ENCODE measurements at regions not wholly inside any gene's neighbourhood (a gene's known extent, or its start where the extent isn't known, plus 50 kb on each side); places are given as distances from the start of the nearest gene placed in this dataset.
A peak's percentile ranks its signal among the peaks of the same experiment; 100 is the strongest.
"Not testable (repeated sequence)": the region's sequence is repeated elsewhere in the genome, so short reads cannot be mapped to it uniquely, and the experiment has no call there.

- DNase-seq = no peak
Observed at GRCh38 chr13:50729177-50729576, 114.3 kb downstream of the DLEU7 start.

- no peak for DNase-seq
Observed at GRCh38 chr13:50730496-50731351, 112.8 kb downstream of the DLEU7 start.

GRCh38 chr13:50731400-50731799 is 112.1 kb downstream of the DLEU7 start:
- DNase-seq = no peak

GRCh38 chr13:50732712-50733111 is 110.8 kb downstream of the DLEU7 start:
- DNase-seq = no peak

GRCh38 chr13:50733392-50733791 is 110.1 kb downstream of the DLEU7 start:
- DNase-seq = no peak

- DNase-seq = no peak
Observed at GRCh38 chr13:50735071-50735470, 108.4 kb downstream of the DLEU7 start.

GRCh38 chr13:50740052-50740741 is 103.3 kb downstream of the DLEU7 start:
- DNase-seq = no peak

- DNase-seq = no peak
Observed at GRCh38 chr13:50742353-50742752, 101.1 kb downstream of the DLEU7 start.

GRCh38 chr13:50742968-50743367 is 100.5 kb downstream of the DLEU7 start:
- no peak for DNase-seq

GRCh38 chr13:50744116-50744660 is 99.3 kb downstream of the DLEU7 start:
- DNase-seq = no peak

GRCh38 chr13:50745542-50746115 is 97.9 kb downstream of the DLEU7 start:
- no peak for DNase-seq

GRCh38 chr13:50747737-50748350 is 95.6 kb downstream of the DLEU7 start:
- DNase-seq = no peak

GRCh38 chr13:50753221-50753620 is 90.3 kb downstream of the DLEU7 start:
- not testable (repeated sequence) for DNase-seq

- peak; percentile 59 to 63 for DNase-seq
Observed at GRCh38 chr13:50755862-50756685, 87.4 kb downstream of the DLEU7 start.

- DNase-seq = no peak
Observed at GRCh38 chr13:50757008-50757407, 86.5 kb downstream of the DLEU7 start.

GRCh38 chr13:50758796-50759195 is 84.7 kb downstream of the DLEU7 start:
- DNase-seq = no peak

- no peak for DNase-seq
Observed at GRCh38 chr13:50760751-50761150, 82.7 kb downstream of the DLEU7 start.

GRCh38 chr13:50761406-50761805 is 82.1 kb downstream of the DLEU7 start:
- no peak for DNase-seq

- DNase-seq = no peak
Observed at GRCh38 chr13:50762969-50763567, 80.4 kb downstream of the DLEU7 start.

GRCh38 chr13:50766013-50766412 is 77.5 kb downstream of the DLEU7 start:
- DNase-seq = no peak

GRCh38 chr13:50766695-50767094 is 76.8 kb downstream of the DLEU7 start:
- no peak for DNase-seq

- not testable (repeated sequence) for DNase-seq
Observed at GRCh38 chr13:50772881-50773280, 70.6 kb downstream of the DLEU7 start.
